Mesothelial cell of epicardium (in vitro differentiated cells): ENCODE measurements at regions not wholly inside any gene's neighbourhood (a gene's known extent, or its start where the extent isn't known, plus 50 kb on each side); places are given as distances from the start of the nearest gene placed in this dataset.
"Not testable (repeated sequence)": the region's sequence is repeated elsewhere in the genome, so short reads cannot be mapped to it uniquely, and the experiment has no call there.

ENCODE experiments used
- DNase-seq, 2 experiments: peaks; one replicate each; pipeline ENCODE4 v3.0.0; 2021; ENCODE audit warnings: low spot score in 2 of 2; ENCODE audit not compliant: unreplicated experiment in 2 of 2
- H3K27ac Mint-ChIP-seq: 2 replicates; pipeline ENCODE4 v1.8.0; 2021; ENCODE audit warnings: mixed read lengths
- H3K27me3 Mint-ChIP-seq: 2 replicates; pipeline ENCODE4 v1.8.0; 2021; ENCODE audit warnings: low read depth, mixed read lengths
- H3K36me3 Mint-ChIP-seq: 2 replicates; pipeline ENCODE4 v1.8.0; 2021; ENCODE audit warnings: mixed read lengths
- H3K4me1 Mint-ChIP-seq: 2 replicates; pipeline ENCODE4 v1.8.0; 2021; ENCODE audit warnings: mixed read lengths
- H3K4me3 Mint-ChIP-seq: 2 replicates; pipeline ENCODE4 v1.8.0; 2021; ENCODE audit warnings: mild to moderate bottlenecking, moderate library complexity, mixed read lengths
- H3K9me3 Mint-ChIP-seq: 2 replicates; pipeline ENCODE4 v1.8.0; 2021; ENCODE audit warnings: mixed read lengths
- CTCF ChIP-seq: fragments of 200-600 bp; sonication (generic); IDR thresholded peaks from one replicate; pipeline ENCODE4 v1.5.0; 2021; ENCODE audit warnings: antibody characterized with exemption; ENCODE audit not compliant: unreplicated experiment

- peaks cover 20% of the 10 kb centered on the region for H3K4me1 Mint-ChIP-seq
- H3K27ac Mint-ChIP-seq: no peak overlapping the region
- H3K36me3 Mint-ChIP-seq: no peaks in the 10 kb centered on the region
- H3K4me3 Mint-ChIP-seq: no peak overlapping the region
- no peaks in the 10 kb centered on the region for H3K27me3 Mint-ChIP-seq
- no peak for DNase-seq
- H3K9me3 Mint-ChIP-seq: peaks cover 8% of the 10 kb centered on the region
- TF ChIP-seq CTCF: no peak
These were observed 582.6 kb upstream of the TLE4 start for GRCh38 chr9:78989031-78989658.

GRCh38 chr9:78994471-78994870, 577.3 kb upstream of the TLE4 start:
- no peak for TF ChIP-seq CTCF
- H3K36me3 Mint-ChIP-seq: no peaks in the 10 kb centered on the region
- H3K9me3 Mint-ChIP-seq: peaks cover 17% of the 10 kb centered on the region
- no peak for DNase-seq
- H3K4me1 Mint-ChIP-seq: no peaks in the 10 kb centered on the region
- H3K27me3 Mint-ChIP-seq: no peaks in the 10 kb centered on the region
- H3K27ac Mint-ChIP-seq: no peak overlapping the region
- H3K4me3 Mint-ChIP-seq: no peak overlapping the region

GRCh38 chr9:78994974-78995373, 576.8 kb upstream of the TLE4 start:
- H3K9me3 Mint-ChIP-seq: peaks cover 20% of the 10 kb centered on the region
- not testable (repeated sequence) for H3K4me1 Mint-ChIP-seq, H3K27ac Mint-ChIP-seq, H3K36me3 Mint-ChIP-seq, DNase-seq, H3K4me3 Mint-ChIP-seq, H3K27me3 Mint-ChIP-seq

GRCh38 chr9:78997296-78997695, 574.5 kb upstream of the TLE4 start:
- no peak for TF ChIP-seq CTCF
- DNase-seq: no peak
- Mint-ChIP-seq H3K9me3 (peaks cover 20% of the 10 kb centered on the region), H3K27me3 (no peaks in the 10 kb centered on the region), H3K4me1 (no peaks in the 10 kb centered on the region), H3K27ac (no peak overlapping the region), H3K4me3 (no peak overlapping the region), H3K36me3 (no peaks in the 10 kb centered on the region)

GRCh38 chr9:79000230-79001002, 571.3 kb upstream of the TLE4 start:
- no peak for DNase-seq
- no peak for TF ChIP-seq CTCF
- Mint-ChIP-seq H3K4me3 (no peak overlapping the region), H3K36me3 (peaks cover 2% of the 10 kb centered on the region), H3K4me1 (no peaks in the 10 kb centered on the region), H3K9me3 (peaks cover 20% of the 10 kb centered on the region), H3K27ac (no peak overlapping the region), H3K27me3 (no peaks in the 10 kb centered on the region)

- Mint-ChIP-seq H3K27me3 (no peaks in the 10 kb centered on the region), H3K27ac (no peak overlapping the region), H3K4me3 (no peak overlapping the region), H3K4me1 (no peaks in the 10 kb centered on the region), H3K9me3 (peaks cover 20% of the 10 kb centered on the region), H3K36me3 (peaks cover 2% of the 10 kb centered on the region)
- DNase-seq: no peak
- TF ChIP-seq CTCF: no peak
These were observed 570.8 kb upstream of the TLE4 start for GRCh38 chr9:79001012-79001411.
